HEK293 (cell line): ENCODE measurements at regions not wholly inside any gene's neighbourhood (a gene's known extent, or its start where the extent isn't known, plus 50 kb on each side); places are given as distances from the start of the nearest gene placed in this dataset.

ENCODE experiments used
- CTCF ChIA-PET: fragments of 350-600 bp; formaldehyde crosslinking; extraction: SDS; loops from one replicate; lab custom pipeline; 2021; ENCODE audit warnings: antibody characterized with exemption; lab: Yijun Ruan, JAX
- POLR2A ChIA-PET: fragments of 300-600 bp; formaldehyde crosslinking; extraction: SDS; loops from one replicate; lab custom pipeline; 2020; ENCODE audit warnings: antibody characterized with exemption, inconsistent platforms; lab: Yijun Ruan, JAX
- H3K27ac ChIP-seq: fragments of 200-500 bp; sonication (Bioruptor generic); 2 replicates; pipeline ENCODE4 v1.5.1; 2014; ENCODE audit warnings: low read depth, low read length, control low read depth, inconsistent platforms; ENCODE audit errors: extremely low read depth
- H3K36me3 ChIP-seq, 2 experiments: fragments of 200-500 bp in 1 of 2; sonication (Bioruptor generic) in 1 of 2; 1 replicate in 1 of 2; 2 replicates in 1 of 2; pipeline ENCODE4 v1.5.1; 2014 to 2017; ENCODE audit warnings: inconsistent platforms in 2 of 2, low read length in 2 of 2; ENCODE audit not compliant: control insufficient read depth in 2 of 2, insufficient read depth in 1 of 2
- H3K4me1 ChIP-seq: fragments of 200-500 bp; sonication (Bioruptor generic); 2 replicates; pipeline ENCODE4 v1.5.1; 2014; ENCODE audit warnings: mild to moderate bottlenecking, low read length, inconsistent platforms; ENCODE audit not compliant: control insufficient read depth, insufficient read depth
- H3K4me3 ChIP-seq: 2 replicates; pipeline ENCODE4 v1.5.1; 2011; ENCODE audit warnings: low read depth, mild to moderate bottlenecking, control low read depth, low read length, moderate library complexity
- H3K9me3 ChIP-seq: fragments of 200-500 bp; sonication (Bioruptor generic); 2 replicates; pipeline ENCODE4 v1.5.1; 2014; ENCODE audit warnings: low read depth, low read length, inconsistent platforms; ENCODE audit not compliant: control insufficient read depth, insufficient read depth
- EGR2 ChIP-seq: fragments of 450-650 bp; formaldehyde crosslinking; IDR thresholded peaks from 2 replicates; pipeline ENCODE4 v1.5.1; 2016; ENCODE audit warnings: low read depth, missing biosample characterization, missing genetic modification characterization
- FEZF1 ChIP-seq: fragments of 450-650 bp; formaldehyde crosslinking; IDR thresholded peaks from 2 replicates; pipeline ENCODE4 v1.5.1; 2016; ENCODE audit warnings: missing biosample characterization, missing genetic modification characterization
- MYNN ChIP-seq: fragments of 450-650 bp; formaldehyde crosslinking; IDR thresholded peaks from 2 replicates; pipeline ENCODE4 v1.5.1; 2016; ENCODE audit warnings: missing biosample characterization, missing genetic modification characterization, borderline replicate concordance
- MZF1 ChIP-seq: fragments of 450-650 bp; formaldehyde crosslinking; IDR thresholded peaks from 2 replicates; pipeline ENCODE4 v1.5.1; 2017; ENCODE audit warnings: missing biosample characterization, missing genetic modification characterization, borderline replicate concordance
- SALL2 ChIP-seq: fragments of 450-650 bp; formaldehyde crosslinking; IDR thresholded peaks from 2 replicates; pipeline ENCODE4 v1.5.0; 2017; ENCODE audit warnings: missing biosample characterization, mild to moderate bottlenecking, missing genetic modification characterization, borderline replicate concordance
- SCRT1 ChIP-seq: fragments of 450-650 bp; formaldehyde crosslinking; IDR thresholded peaks from 2 replicates; pipeline ENCODE4 v1.5.1; 2016; ENCODE audit warnings: missing biosample characterization, missing genetic modification characterization, borderline replicate concordance
- SP2 ChIP-seq: fragments of 450-650 bp; formaldehyde crosslinking; IDR thresholded peaks from 2 replicates; pipeline ENCODE4 v1.5.1; 2016; ENCODE audit warnings: missing biosample characterization, missing genetic modification characterization
- TRIM28 ChIP-seq: IDR thresholded peaks from 2 replicates; pipeline ENCODE4 v1.6.1; 2011; ENCODE audit warnings: low read length, control low read depth, borderline replicate concordance
- ZBTB8A ChIP-seq: fragments of 450-650 bp; formaldehyde crosslinking; IDR thresholded peaks from 2 replicates; pipeline ENCODE4 v1.5.1; 2016; ENCODE audit warnings: missing biosample characterization, missing genetic modification characterization
- ZNF121 ChIP-seq: fragments of 450-650 bp; formaldehyde crosslinking; IDR thresholded peaks from 2 replicates; pipeline ENCODE4 v1.5.1; 2016; ENCODE audit warnings: missing biosample characterization, missing genetic modification characterization
- ZNF132 ChIP-seq: fragments of 450-650 bp; formaldehyde crosslinking; IDR thresholded peaks from 2 replicates; pipeline ENCODE4 v1.5.1; 2017; ENCODE audit warnings: missing biosample characterization, missing genetic modification characterization, borderline replicate concordance
- ZNF211 ChIP-seq: fragments of 450-650 bp; formaldehyde crosslinking; IDR thresholded peaks from 2 replicates; pipeline ENCODE4 v1.5.1; 2016; ENCODE audit warnings: low read depth, missing biosample characterization, missing genetic modification characterization
- ZNF23 ChIP-seq: fragments of 450-650 bp; formaldehyde crosslinking; IDR thresholded peaks from 2 replicates; pipeline ENCODE4 v1.5.1; 2016; ENCODE audit warnings: missing biosample characterization, missing genetic modification characterization, borderline replicate concordance
- ZNF274 ChIP-seq, 2 experiments: fragments of 200-500 bp in 1 of 2; fragments of 450-650 bp in 1 of 2; sonication (Bioruptor generic) in 1 of 2; formaldehyde crosslinking in 1 of 2; IDR thresholded peaks; 2 replicates each; pipeline versions ENCODE4 v1.5.1 to v1.6.1; 2014 to 2016; ENCODE audit warnings: borderline replicate concordance in 1 of 2, inconsistent platforms in 1 of 2, low read length in 1 of 2, missing biosample characterization in 1 of 2, missing genetic modification characterization in 1 of 2
- ZNF280D ChIP-seq: fragments of 450-650 bp; formaldehyde crosslinking; IDR thresholded peaks from 2 replicates; pipeline ENCODE4 v1.5.1; 2016; ENCODE audit warnings: missing biosample characterization, missing genetic modification characterization
- ZNF324 ChIP-seq: fragments of 450-650 bp; formaldehyde crosslinking; IDR thresholded peaks from 2 replicates; pipeline ENCODE4 v1.5.1; 2016; ENCODE audit warnings: missing biosample characterization, missing genetic modification characterization
- ZNF350 ChIP-seq: fragments of 450-650 bp; formaldehyde crosslinking; IDR thresholded peaks from 2 replicates; pipeline ENCODE4 v1.5.0; 2017; ENCODE audit warnings: missing biosample characterization, mild to moderate bottlenecking, missing genetic modification characterization
- ZNF423 ChIP-seq: fragments of 450-650 bp; formaldehyde crosslinking; IDR thresholded peaks from 2 replicates; pipeline ENCODE4 v1.5.1; 2016; ENCODE audit warnings: missing biosample characterization, missing genetic modification characterization
- ZNF433 ChIP-seq: fragments of 450-650 bp; formaldehyde crosslinking; IDR thresholded peaks from 2 replicates; pipeline ENCODE4 v1.5.1; 2016; ENCODE audit warnings: missing biosample characterization, missing genetic modification characterization, low read depth
- ZNF518A ChIP-seq: fragments of 450-650 bp; formaldehyde crosslinking; conservative IDR thresholded peaks from 2 replicates; pipeline ENCODE4 v1.5.1; 2016; ENCODE audit warnings: low read depth, missing biosample characterization, missing genetic modification characterization
- ZNF571 ChIP-seq: fragments of 450-650 bp; formaldehyde crosslinking; IDR thresholded peaks from 2 replicates; pipeline ENCODE4 v1.5.0; 2017; ENCODE audit warnings: missing biosample characterization, missing genetic modification characterization
- ZNF596 ChIP-seq: fragments of 450-650 bp; IDR thresholded peaks from 2 replicates; pipeline ENCODE4 v1.5.0; 2018; ENCODE audit warnings: missing biosample characterization, mild to moderate bottlenecking, missing genetic modification characterization, moderate library complexity
- ZNF701 ChIP-seq: fragments of 450-650 bp; formaldehyde crosslinking; IDR thresholded peaks from 2 replicates; pipeline ENCODE4 v1.5.1; 2016; ENCODE audit warnings: missing biosample characterization, missing genetic modification characterization
- ZNF76 ChIP-seq: fragments of 450-650 bp; formaldehyde crosslinking; IDR thresholded peaks from 2 replicates; pipeline ENCODE4; 2016; ENCODE audit warnings: low read depth, missing biosample characterization, missing genetic modification characterization, borderline replicate concordance
- ZNF791 ChIP-seq: fragments of 450-650 bp; formaldehyde crosslinking; IDR thresholded peaks from 2 replicates; pipeline ENCODE4 v1.5.1; 2016; ENCODE audit warnings: missing biosample characterization, missing genetic modification characterization
- ZNF792 ChIP-seq: fragments of 450-650 bp; formaldehyde crosslinking; IDR thresholded peaks from 2 replicates; pipeline ENCODE4 v1.5.1; 2016; ENCODE audit warnings: missing biosample characterization, missing genetic modification characterization
- ZSCAN18 ChIP-seq: fragments of 450-650 bp; formaldehyde crosslinking; IDR thresholded peaks from 2 replicates; pipeline ENCODE4 v1.5.1; 2016; ENCODE audit warnings: missing biosample characterization, missing genetic modification characterization

- TF ChIP-seq EGR2 (no peak), SP2 (no peak), ZNF324 (tag by site-specific recombination) (no peak), ZNF211 (tag by site-specific recombination) (no peak), ZNF23 (tag by site-specific recombination) (no peak), ZNF76 (tag by site-specific recombination) (no peak), MYNN (tag by site-specific recombination) (no peak), ZNF433 (tag by site-specific recombination) (no peak), SCRT1 (tag by site-specific recombination) (no peak)
Measured at GRCh38 chr7:54426406-54426805, 115.8 kb upstream of the VSTM2A start (continued).

GRCh38 chr7:54429111-54429510, 113.1 kb upstream of the VSTM2A start:
- Histone ChIP-seq H3K36me3 (no peaks in the 10 kb centered on the region), H3K4me3 (no peak overlapping the region), H3K4me1 (no peaks in the 10 kb centered on the region), H3K9me3 (no peaks in the 10 kb centered on the region), H3K27ac (no peak overlapping the region)
- TF ChIP-seq ZNF571 (tag by site-specific recombination) = no peak
- no peak for TF ChIP-seq ZNF701 (tag by site-specific recombination)
- no peak for TF ChIP-seq ZNF596
- no peak for TF ChIP-seq ZNF791 (tag by site-specific recombination)
- ChIA-PET POLR2A (no interaction called here), CTCF (no interaction called here)

- ChIA-PET POLR2A (no interaction called here), CTCF (no interaction called here)
- Histone ChIP-seq H3K4me1 (no peaks in the 10 kb centered on the region), H3K36me3 (no peaks in the 10 kb centered on the region), H3K27ac (no peak overlapping the region), H3K9me3 (no peaks in the 10 kb centered on the region), H3K4me3 (no peak overlapping the region)
- TF ChIP-seq ZBTB8A (tag by site-specific recombination) = no peak
- no peak for TF ChIP-seq ZNF274 (IDR thresholded peaks at IDR 0.05; ENCODE audit: low read length)
- no peak for TF ChIP-seq ZNF274 (tag by site-specific recombination; IDR thresholded peaks at IDR 0.05; ENCODE audit: borderline replicate concordance)
- no peak for TF ChIP-seq ZNF280D (tag by site-specific recombination)
- no peak for TF ChIP-seq FEZF1
- no peak for TF ChIP-seq ZNF792
- TF ChIP-seq ZNF350 = no peak
- no peak for TF ChIP-seq ZNF132 (tag by site-specific recombination)
- no peak for TF ChIP-seq MZF1
- no peak for TF ChIP-seq ZSCAN18 (tag by site-specific recombination)
- no peak for TF ChIP-seq ZNF121
- TF ChIP-seq ZNF518A (tag by site-specific recombination) = no peak
- TF ChIP-seq SALL2 (tag by site-specific recombination) = no peak
- no peak for TF ChIP-seq TRIM28
- TF ChIP-seq ZNF423 = no peak
Measured at GRCh38 chr7:54439391-54439790, 102.8 kb upstream of the VSTM2A start.
